ENCODE measurements at regions not wholly inside any gene's neighbourhood (a gene's known extent, or its start where the extent isn't known, plus 50 kb on each side); places are given as distances from the start of the nearest gene placed in this dataset.

- DNase-seq: no peak
- in situ Hi-C loops (cut with HindIII; ENCODE audit: low pct_ligation_motif_present, low pct_unique_long_range_greater_than_20kb, low sequenced_read_pairs): no loop called here
Measured at GRCh38 chr2:240249423-240250149, 109.1 kb upstream of the OTOS start.

GRCh38 chr2:240250150-240250984 lies 109.9 kb upstream of the OTOS start:
- in situ Hi-C loops (cut with HindIII; ENCODE audit: low pct_ligation_motif_present, low pct_unique_long_range_greater_than_20kb, low sequenced_read_pairs): no loop called here

DNA sequence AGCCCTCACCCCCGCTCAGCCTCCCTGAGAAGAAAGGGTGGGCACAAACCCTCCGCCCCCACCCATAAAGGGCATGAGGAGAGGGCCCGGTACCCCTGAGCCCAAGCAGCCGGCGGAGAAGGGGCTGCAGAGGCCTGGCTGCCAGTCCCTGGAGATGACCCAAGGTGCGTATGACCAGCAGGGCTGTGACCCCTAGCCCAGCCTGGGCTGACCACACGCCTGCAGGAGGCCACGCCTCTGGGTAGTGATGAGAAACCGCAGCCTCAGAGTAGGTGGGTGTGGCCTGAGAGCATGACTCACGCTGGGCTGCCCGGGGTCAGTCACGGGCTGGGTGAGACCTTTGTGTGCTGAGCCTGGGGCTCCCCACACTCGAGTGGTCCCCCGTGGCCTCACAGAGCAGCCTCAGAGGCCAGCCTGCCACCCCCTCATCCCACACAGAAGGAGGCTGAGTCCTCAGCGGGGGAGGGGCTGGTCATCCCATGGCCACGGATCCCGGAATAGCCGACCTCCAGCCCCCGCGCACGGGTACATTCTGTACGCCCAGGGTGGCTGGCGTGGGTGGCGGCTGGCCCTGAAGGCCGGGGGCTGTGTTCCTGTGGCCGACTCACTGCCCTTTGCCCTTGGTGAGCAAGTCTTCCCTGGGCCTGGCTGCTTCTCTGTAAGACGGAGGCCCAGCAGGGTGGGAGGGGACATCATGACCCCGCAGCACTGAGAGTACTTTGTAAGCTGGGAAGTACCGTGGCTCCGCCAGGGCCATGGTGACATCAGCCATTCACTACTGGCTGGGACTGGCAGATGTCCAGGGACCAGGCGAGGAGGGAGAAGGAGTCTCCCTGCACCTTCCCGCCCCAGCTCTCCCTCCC lies 110.8 kb upstream of the OTOS start:
- DNase-seq: peak; percentile 88
- in situ Hi-C loops (cut with HindIII; ENCODE audit: low pct_ligation_motif_present, low pct_unique_long_range_greater_than_20kb, low sequenced_read_pairs): no loop called here

More at GRCh38 chr2:240250150-240250984, 109.9 kb upstream of the OTOS start:
- no peak for DNase-seq

GRCh38 chr2:240251848-240252190 lies 111.4 kb upstream of the OTOS start:
- DNase-seq: no peak
- in situ Hi-C loops (cut with HindIII; ENCODE audit: low pct_ligation_motif_present, low pct_unique_long_range_greater_than_20kb, low sequenced_read_pairs): no loop called here

DNA sequence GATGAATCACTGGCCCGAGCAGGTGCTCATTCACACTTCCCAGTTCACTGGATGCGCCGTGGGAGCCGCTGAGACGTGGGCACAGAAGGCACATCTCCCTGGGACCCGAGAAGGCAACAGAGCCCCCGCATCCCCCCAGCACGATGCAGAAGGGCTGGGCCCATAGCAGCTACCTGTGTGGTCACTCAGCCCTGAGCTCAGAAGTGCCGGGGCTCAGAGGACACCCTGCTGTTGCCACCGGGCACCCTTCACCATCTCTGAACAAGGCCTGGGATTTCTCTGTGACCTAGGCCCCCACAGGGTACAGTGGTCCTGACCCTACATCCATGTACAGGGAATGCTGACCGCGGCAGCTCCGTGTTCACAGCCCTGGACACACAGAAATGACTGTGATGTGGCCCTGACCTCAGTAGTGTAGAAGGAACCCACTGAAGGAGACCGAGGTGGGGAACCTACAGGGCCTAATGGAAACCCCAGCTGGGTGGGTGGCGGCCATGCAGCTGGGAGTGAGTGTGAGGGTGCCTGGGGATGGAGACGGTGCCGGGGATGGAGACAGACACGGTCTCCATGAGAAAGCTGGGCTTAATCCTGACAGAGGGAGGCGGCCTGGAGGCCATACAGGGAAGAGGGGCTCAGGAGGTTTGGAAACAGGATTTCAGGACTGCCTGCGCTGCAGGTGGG lies 111.9 kb upstream of the OTOS start:
- in situ Hi-C loops (cut with HindIII; ENCODE audit: low pct_ligation_motif_present, low pct_unique_long_range_greater_than_20kb, low sequenced_read_pairs): no loop called here
- DNase-seq: no peak

DNA sequence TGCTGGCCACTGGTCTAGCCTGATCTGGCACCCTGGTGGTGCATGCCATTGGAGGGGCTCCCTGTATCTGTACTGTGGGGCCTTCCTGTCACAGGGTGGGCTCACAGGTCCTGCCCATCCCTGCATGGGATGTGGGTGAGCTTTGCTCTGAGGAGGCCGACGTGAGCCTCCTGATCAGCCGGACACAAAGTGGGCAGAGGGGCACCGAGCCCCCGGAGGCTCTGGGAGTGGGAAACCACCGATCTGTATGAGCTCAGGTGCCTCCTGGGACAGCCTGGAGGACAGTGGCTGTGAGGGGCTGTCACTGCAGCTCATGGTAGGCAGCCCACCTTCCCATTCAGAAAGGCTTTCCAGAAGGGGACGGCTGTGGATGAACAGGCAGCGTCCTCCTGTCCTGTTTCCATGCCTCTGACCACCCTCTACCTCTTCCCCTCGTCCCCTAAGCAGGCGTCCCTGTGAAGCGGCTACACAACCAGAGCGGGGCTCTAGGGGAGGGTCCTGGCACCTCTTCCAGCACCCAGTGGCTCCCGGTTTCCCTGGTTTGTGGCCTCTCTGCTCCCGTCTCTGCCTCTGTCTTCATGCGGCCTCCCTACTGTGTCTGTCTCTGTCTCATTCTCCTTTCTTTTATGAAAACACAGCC lies 112.5 kb upstream of the OTOS start:
- in situ Hi-C loops (cut with HindIII; ENCODE audit: low pct_ligation_motif_present, low pct_unique_long_range_greater_than_20kb, low sequenced_read_pairs): no loop called here

DNA sequence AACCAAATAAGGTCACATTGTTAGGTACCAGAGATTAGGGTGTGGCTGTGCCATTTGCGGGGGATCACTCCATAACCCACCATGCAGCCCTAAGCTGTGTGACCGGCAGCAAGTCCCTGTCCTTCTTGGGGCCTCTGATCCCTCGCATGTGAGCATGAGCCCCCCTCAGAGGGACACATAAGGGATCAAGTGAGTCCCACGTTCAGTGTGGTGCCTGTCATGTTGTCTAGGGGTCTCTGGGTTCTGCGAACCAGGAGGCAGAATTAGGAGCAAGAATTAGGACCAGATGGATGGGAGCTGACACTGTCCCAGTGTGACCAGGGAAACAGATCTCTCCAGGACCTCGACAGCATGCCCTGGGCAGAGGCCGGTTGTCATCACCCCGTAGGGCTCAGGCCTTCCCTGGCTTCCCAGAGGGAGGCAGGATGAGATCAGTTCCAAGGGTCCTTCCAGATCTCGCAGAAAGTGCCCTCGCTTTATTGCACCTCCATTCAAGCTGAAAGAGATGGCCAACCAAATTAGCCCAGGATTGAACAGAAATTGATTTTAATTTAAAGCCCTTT lies 113.2 kb upstream of the OTOS start:
- DNase-seq: no peak
- in situ Hi-C loops (cut with HindIII; ENCODE audit: low pct_ligation_motif_present, low pct_unique_long_range_greater_than_20kb, low sequenced_read_pairs): no loop called here

More for the DNA sequence above, 112.5 kb upstream of the OTOS start:
- DNase-seq: no peak

GRCh38 chr2:240254337-240255164 lies 114.1 kb upstream of the OTOS start:
- in situ Hi-C loops (cut with HindIII; ENCODE audit: low pct_ligation_motif_present, low pct_unique_long_range_greater_than_20kb, low sequenced_read_pairs): no loop called here

DNA sequence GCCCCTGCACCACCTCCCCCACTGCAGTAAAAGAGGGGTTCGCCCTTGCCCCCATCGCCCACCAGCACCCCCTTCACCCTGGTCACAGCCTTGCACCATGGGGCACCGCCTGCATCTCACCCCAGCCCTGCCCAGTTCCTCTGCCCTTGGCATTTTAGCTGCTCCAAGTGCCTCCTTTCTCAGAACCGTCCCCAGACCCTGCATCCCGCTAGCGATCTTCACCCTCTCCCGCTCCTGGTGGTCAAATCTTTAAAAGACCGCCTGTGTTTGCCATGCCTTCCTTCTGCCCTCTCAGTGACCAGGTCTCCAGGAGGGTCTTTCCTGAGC lies 114.7 kb upstream of the OTOS start:
- no peak for DNase-seq
- in situ Hi-C loops (cut with HindIII; ENCODE audit: low pct_ligation_motif_present, low pct_unique_long_range_greater_than_20kb, low sequenced_read_pairs): no loop called here

More at GRCh38 chr2:240254337-240255164, 114.1 kb upstream of the OTOS start:
- DNase-seq: no peak

DNA sequence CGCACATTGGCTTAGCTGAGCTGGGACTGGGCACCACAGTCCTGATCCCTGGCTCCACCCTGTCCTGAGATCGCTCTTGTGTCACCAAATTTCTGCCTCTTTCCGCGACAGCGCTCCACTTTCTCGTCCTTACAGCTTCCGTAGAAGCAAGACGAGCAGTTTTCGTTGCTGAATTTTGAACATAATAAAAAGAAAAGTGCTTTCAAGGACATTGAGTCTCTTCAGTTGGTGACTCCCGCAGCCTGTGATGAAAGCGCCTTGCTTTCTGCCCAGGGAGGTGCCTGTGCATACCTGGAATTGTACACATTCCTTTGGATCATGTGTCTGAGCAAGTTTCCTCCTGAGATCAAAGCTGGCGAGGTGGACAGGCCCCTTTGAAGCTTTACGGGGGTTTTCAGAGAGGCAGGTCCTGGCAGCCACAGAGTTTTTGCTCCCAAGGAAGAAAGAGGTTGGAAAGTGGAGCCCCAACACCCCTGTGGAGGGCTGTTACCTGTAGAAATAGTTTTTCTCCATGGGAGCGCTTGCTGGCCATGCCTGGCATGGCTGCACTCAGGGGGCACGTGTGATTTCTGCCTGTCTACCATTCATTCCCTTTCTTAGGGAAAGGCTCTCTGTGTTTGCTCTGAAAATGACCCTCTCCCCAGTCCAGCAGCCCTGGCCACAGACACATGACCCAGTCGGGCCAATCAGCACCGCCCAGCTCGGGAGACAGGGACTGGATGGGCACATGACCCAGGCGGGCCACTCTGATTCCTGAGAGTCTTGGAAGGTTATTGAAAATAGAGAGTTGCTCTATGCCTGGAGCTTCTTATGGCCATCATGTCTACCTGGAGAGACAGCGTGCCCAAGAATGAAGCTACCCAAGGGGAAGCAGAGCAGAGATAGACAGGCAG lies 115.6 kb upstream of the OTOS start:
- DNase-seq: no peak
- in situ Hi-C loops (cut with HindIII; ENCODE audit: low pct_ligation_motif_present, low pct_unique_long_range_greater_than_20kb, low sequenced_read_pairs): no loop called here

DNA sequence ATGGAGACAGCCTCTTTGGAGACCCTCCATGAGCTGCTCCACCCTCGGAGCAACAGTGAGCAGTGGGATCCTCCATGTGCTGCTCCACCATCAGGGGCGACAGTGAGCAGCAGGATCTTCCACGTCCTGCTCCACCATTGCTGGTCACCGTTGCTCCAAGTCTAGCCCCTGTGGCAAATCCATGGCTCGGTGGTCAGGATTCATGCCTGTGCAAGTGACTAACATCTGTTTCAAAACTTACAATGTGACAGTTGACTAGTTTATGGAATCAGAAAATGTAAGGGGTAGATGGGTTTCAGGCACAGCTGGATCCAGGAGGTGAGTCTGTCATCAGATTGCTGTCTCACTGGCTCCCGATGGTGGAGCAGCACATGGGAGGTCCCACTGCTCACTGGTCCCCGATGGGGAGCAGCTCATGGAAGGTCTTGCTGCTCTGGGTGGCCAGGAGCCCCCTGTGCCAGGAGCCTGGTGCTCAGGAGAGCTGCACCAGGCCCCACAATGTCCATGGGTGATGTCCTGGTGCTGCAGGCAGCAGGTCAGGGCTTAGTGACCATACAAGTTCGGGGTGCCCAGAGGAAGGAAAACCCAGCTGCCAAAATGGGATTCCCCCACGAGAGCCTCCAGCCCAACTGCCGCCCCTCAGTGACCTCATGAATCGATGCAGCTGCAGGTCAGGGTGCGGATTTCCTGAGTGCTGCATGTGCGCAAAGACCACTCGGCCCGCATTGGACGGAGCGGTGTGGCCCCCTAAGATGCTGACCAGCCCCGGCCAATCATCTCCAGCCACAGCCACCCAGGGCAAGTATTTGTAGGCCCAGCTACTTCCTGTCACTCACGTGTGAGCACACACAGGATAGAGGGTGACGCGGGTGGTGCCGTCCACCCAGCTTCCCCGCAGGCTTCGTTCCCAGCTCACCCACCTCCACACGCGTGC lies 116.5 kb upstream of the OTOS start:
- in situ Hi-C loops (cut with HindIII; ENCODE audit: low pct_ligation_motif_present, low pct_unique_long_range_greater_than_20kb, low sequenced_read_pairs): no loop called here
- DNase-seq: no peak

DNA sequence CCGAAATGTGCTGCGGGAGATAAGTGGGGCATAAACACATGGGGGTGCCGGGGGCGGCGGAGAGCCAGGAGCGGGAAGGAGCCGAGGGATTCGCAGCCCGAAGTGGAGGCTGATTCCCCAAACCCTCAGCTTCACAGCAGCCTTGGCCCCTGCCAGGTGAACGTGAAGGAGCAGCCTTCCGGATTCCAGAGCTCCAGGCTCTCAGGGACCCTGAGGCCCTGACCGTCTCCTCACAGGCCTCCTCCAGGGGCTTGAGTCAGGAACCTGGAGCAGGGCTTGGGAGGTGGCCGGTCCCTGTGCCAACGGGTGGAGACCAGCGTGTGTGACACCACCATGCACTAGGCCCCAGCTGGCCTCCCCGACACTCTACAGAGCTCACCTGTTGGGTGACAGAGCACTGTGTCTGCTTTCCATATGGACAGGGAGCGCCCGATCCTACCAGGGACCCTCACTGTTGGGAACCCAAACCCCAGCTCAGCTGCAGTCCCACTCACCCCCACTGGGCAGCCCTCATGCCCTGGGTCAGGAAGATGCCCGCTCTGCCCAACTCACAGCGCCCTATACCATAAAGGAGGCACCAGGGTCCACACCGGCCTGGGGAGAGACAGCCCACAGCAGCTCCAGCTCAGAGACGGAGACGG lies 117.6 kb upstream of the OTOS start:
- in situ Hi-C loops (cut with HindIII; ENCODE audit: low pct_ligation_motif_present, low pct_unique_long_range_greater_than_20kb, low sequenced_read_pairs): no loop called here
- DNase-seq: no peak

DNA sequence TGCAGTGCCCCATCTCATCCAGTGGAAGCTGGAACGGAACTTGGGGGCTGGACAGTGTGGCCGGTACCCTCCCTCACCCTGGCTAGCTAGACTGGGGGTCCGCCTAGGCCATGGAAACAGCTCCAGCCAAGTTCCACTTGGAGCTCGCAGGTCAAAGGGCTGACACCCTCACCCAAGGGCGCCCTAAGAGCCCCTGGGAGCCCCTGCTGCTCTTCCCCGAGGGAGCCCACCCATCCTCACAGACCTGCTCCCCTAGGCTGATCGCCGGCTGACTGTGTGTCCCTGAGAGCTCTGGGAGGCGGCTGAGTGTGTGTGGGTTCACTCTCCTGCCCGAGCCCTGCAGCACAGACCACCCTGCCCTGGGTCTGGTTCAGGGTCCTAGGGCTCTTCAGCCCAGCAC lies 118.2 kb upstream of the OTOS start:
- no peak for DNase-seq
- in situ Hi-C loops (cut with HindIII; ENCODE audit: low pct_ligation_motif_present, low pct_unique_long_range_greater_than_20kb, low sequenced_read_pairs): no loop called here

DNA sequence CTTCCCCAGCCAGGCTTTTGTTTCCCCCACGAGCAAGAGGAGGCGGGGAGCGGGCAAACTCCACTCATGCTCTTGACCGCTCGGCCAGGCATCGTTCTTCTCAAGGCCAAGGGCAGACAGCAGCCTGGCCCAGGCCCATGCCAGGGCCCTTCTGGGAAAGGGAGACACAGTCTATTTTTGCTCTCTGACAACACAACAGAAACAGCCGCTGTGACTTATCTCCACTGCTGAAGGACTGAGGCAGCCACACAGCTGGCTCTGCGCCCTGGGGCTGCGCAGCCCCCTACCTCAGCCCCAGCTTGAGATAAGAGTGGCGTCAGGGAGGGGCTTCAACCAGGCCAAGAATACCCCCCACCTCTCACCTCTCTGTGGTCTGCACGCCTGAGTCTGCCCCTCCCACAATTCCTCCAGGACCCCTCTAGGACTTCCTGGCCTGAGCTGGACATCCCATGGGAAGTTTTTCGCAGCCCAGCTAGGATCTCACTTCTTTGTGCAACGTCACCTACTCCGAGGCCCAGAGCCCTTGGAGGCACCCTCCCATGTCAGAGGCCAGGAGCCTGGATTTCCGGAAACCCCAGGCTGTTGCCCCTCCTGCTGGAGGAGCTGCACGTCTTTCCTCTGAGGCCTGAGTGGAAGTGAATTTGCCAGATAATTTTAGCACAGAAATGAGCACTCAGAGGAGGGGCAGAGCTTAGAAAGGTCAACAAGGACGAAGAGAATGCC lies 118.9 kb upstream of the OTOS start:
- in situ Hi-C loops (cut with HindIII; ENCODE audit: low pct_ligation_motif_present, low pct_unique_long_range_greater_than_20kb, low sequenced_read_pairs): no loop called here
- DNase-seq: no peak
